Keratinocyte (primary cell): ENCODE measurements at regions not wholly inside any gene's neighbourhood (a gene's known extent, or its start where the extent isn't known, plus 50 kb on each side); places are given as distances from the start of the nearest gene placed in this dataset.

ENCODE experiments used
- DNase-seq: peaks from one replicate; pipeline ENCODE4 v3.0.0-alpha.2; 2011; ENCODE audit warnings: low read depth, missing footprints, low spot score
- FAIRE-seq: peaks from 2 replicates; lab custom pipeline; 2011; peaks lifted over from hg19 to GRCh38; lab: Jason Lieb, UNC
- H2AFZ ChIP-seq: 2 replicates; pipeline ENCODE4 v1.6.0; 2012; ENCODE audit warnings: low read length, control low read depth, inconsistent platforms; ENCODE audit not compliant: control insufficient read depth
- H3K27ac ChIP-seq: 2 replicates; pipeline ENCODE4 v1.5.1; 2011; ENCODE audit warnings: low read length; ENCODE audit not compliant: control insufficient read depth, insufficient read depth
- H3K27me3 ChIP-seq: 3 replicates; pipeline ENCODE4 v1.6.0; 2011; ENCODE audit warnings: low read length; ENCODE audit not compliant: control insufficient read depth, insufficient read depth; ENCODE audit errors: extremely low read depth
- H3K36me3 ChIP-seq, 2 experiments: 2 replicates in 1 of 2; 3 replicates in 1 of 2; pipeline ENCODE4 v1.5.1; 2011; ENCODE audit warnings: low read length in 2 of 2, mild to moderate bottlenecking in 1 of 2; ENCODE audit not compliant: control insufficient read depth in 2 of 2, insufficient read depth in 2 of 2; ENCODE audit errors: extremely low read depth in 1 of 2
- H3K4me1 ChIP-seq: 3 replicates; pipeline ENCODE4 v1.5.1; 2011; ENCODE audit warnings: low read length; ENCODE audit not compliant: control insufficient read depth, insufficient read depth; ENCODE audit errors: extremely low read depth
- H3K4me2 ChIP-seq: 3 replicates; pipeline ENCODE4 v1.6.0; 2011; ENCODE audit warnings: low read depth, low read length; ENCODE audit not compliant: control insufficient read depth, insufficient read depth; ENCODE audit errors: extremely low read depth
- H3K4me3 ChIP-seq, 3 experiments: fragments of 200-600 bp in 1 of 3; sonication (generic) in 1 of 3; 2 replicates in 2 of 3; 3 replicates in 1 of 3; pipeline ENCODE4 v1.5.1; 2011 to 2016; ENCODE audit warnings: low read length in 3 of 3, mild to moderate bottlenecking in 3 of 3, control low read depth in 2 of 3, inconsistent platforms in 1 of 3, low read depth in 1 of 3, mixed read lengths in 1 of 3, mixed run types in 1 of 3, moderate library complexity in 1 of 3; ENCODE audit not compliant: control insufficient read depth in 2 of 3, insufficient read depth in 2 of 3; ENCODE audit errors: extremely low read depth in 1 of 3
- H3K79me2 ChIP-seq: 2 replicates; pipeline ENCODE4 v1.6.0; 2012; ENCODE audit warnings: low read length; ENCODE audit not compliant: control insufficient read depth, insufficient read depth
- H3K9ac ChIP-seq: 3 replicates; pipeline ENCODE4 v1.6.0; 2011; ENCODE audit warnings: low read length; ENCODE audit not compliant: control insufficient read depth, insufficient read depth; ENCODE audit errors: extremely low read depth
- H3K9me1 ChIP-seq: 3 replicates; pipeline ENCODE4 v1.6.0; 2011; ENCODE audit warnings: low read length; ENCODE audit not compliant: control insufficient read depth, insufficient read depth; ENCODE audit errors: extremely low read depth
- H3K9me3 ChIP-seq: 2 replicates; pipeline ENCODE4 v1.5.1; 2012; ENCODE audit warnings: low read depth, low read length; ENCODE audit not compliant: control insufficient read depth
- H4K20me1 ChIP-seq: 3 replicates; pipeline ENCODE4 v1.6.0; 2011; ENCODE audit warnings: low read length; ENCODE audit not compliant: control insufficient read depth, insufficient read depth; ENCODE audit errors: extremely low read depth
- CTCF ChIP-seq, 3 experiments: IDR thresholded peaks in 1 of 3; conservative IDR thresholded peaks in 1 of 3; optimal IDR thresholded peaks in 1 of 3; 2 replicates in 2 of 3; 3 replicates in 1 of 3; pipeline versions ENCODE3 to v1.5.1; 2011; ENCODE audit warnings: low read length in 3 of 3, mild to moderate bottlenecking in 3 of 3, moderate library complexity in 2 of 3, control low read depth in 1 of 3, inconsistent platforms in 1 of 3; ENCODE audit not compliant: insufficient read depth in 2 of 3; ENCODE audit errors: extremely low read depth in 1 of 3
- EZH2 ChIP-seq: IDR thresholded peaks from one replicate; pipeline ENCODE4 v1.6.1; 2012; ENCODE audit warnings: inconsistent platforms, mild to moderate bottlenecking, low read length, moderate library complexity
- dilution Hi-C: fragments of 300-500 bp; cut with MboI; formaldehyde crosslinking; loops from one replicate; pipeline ENCODE4 v1.7.0; 2020; ENCODE audit warnings: low sequenced_read_pairs; ENCODE audit not compliant: extremely low pct_ligation_motif_present

- no peaks in the 10 kb centered on the region for H3K9me1 ChIP-seq
- dilution Hi-C loops: no loop called here
- H3K4me3 ChIP-seq: no peak overlapping the region
- H3K27ac ChIP-seq: no peak overlapping the region
- FAIRE-seq (no peak), DNase-seq (no peak)
- no peaks in the 10 kb centered on the region for H4K20me1 ChIP-seq
- H3K4me2 ChIP-seq: no peak overlapping the region
- no peak overlapping the region for H2AFZ ChIP-seq
- TF ChIP-seq CTCF (optimal IDR thresholded peaks at IDR 0.05 in 1 of 3, IDR thresholded peaks at IDR 0.05 in 1 of 3, conservative IDR thresholded peaks at IDR 0.05 in 1 of 3; ENCODE audit: extremely low read depth in 1 of 3, insufficient read depth in 2 of 3, low read length in 3 of 3) (no peak), EZH2 (no peak)
- no peaks in the 10 kb centered on the region for H3K27me3 ChIP-seq
- H3K9ac ChIP-seq: no peak overlapping the region
- no peaks in the 10 kb centered on the region for H3K36me3 ChIP-seq
- H3K9me3 ChIP-seq: peaks cover 10% of the 10 kb centered on the region
- H3K79me2 ChIP-seq: no peaks in the 10 kb centered on the region
- no peaks in the 10 kb centered on the region for H3K4me1 ChIP-seq
These were observed 55.0 kb upstream of the BHLHE23 start for GRCh38 chr20:63061771-63062100.

GRCh38 chr20:63061051-63061770 lies 54.4 kb upstream of the BHLHE23 start:
- dilution Hi-C loops: no loop called here
- H3K27me3 ChIP-seq: no peaks in the 10 kb centered on the region
- no peaks in the 10 kb centered on the region for H3K36me3 ChIP-seq
- H3K4me3 ChIP-seq: no peak overlapping the region
- H3K4me1 ChIP-seq: no peaks in the 10 kb centered on the region
- H3K9ac ChIP-seq: no peak overlapping the region
- FAIRE-seq: no peak
- no peaks in the 10 kb centered on the region for H3K9me1 ChIP-seq
- no peak overlapping the region for H3K4me2 ChIP-seq
- H3K27ac ChIP-seq: no peak overlapping the region
- H3K79me2 ChIP-seq: no peaks in the 10 kb centered on the region
- H2AFZ ChIP-seq: no peak overlapping the region
- H3K9me3 ChIP-seq: peaks cover 10% of the 10 kb centered on the region
- no peak for TF ChIP-seq EZH2
- DNase-seq: no peak
- no peaks in the 10 kb centered on the region for H4K20me1 ChIP-seq
